DOHH2 (cell line): ENCODE measurements at regions not wholly inside any gene's neighbourhood (a gene's known extent, or its start where the extent isn't known, plus 50 kb on each side); places are given as distances from the start of the nearest gene placed in this dataset.

ENCODE experiments used
- EZH2phosphoT487 ChIP-seq: fragments of 200-600 bp; sonication (generic); IDR thresholded peaks from 2 replicates; pipeline ENCODE4 v1.6.1; 2017; ENCODE audit warnings: borderline replicate concordance, mild to moderate bottlenecking, antibody characterized with exemption, low read length, moderate library complexity, mixed read lengths
- TF ChIP-seq, protein P1 (sequence below): fragments of 200-600 bp; sonication (generic); IDR thresholded peaks from one replicate; pipeline ENCODE4 v1.5.1; 2014; ENCODE audit warnings: antibody characterized with exemption, mild to moderate bottlenecking, low read depth, low read length; ENCODE audit not compliant: poor library complexity, severe bottlenecking

DNA sequence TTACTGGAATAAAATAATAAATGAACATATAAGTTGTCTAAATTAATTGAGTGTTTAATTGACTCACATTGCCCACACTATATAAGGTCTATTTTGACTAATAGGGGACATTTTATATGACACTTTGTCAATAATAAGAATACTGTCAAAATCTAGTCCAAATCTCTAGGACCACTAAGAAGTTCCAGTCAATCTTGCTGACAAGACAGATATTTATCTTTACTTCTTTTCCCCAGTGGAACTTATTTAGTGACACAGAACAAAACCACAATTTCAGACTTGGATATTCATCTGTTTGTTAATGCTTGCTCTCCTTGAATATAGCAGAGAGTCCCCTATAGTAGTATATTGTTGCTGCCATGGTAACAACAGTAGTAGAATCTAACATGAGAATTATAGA is 954.6 kb upstream of the MANEA start:
- TF ChIP-seq, protein P1, sequence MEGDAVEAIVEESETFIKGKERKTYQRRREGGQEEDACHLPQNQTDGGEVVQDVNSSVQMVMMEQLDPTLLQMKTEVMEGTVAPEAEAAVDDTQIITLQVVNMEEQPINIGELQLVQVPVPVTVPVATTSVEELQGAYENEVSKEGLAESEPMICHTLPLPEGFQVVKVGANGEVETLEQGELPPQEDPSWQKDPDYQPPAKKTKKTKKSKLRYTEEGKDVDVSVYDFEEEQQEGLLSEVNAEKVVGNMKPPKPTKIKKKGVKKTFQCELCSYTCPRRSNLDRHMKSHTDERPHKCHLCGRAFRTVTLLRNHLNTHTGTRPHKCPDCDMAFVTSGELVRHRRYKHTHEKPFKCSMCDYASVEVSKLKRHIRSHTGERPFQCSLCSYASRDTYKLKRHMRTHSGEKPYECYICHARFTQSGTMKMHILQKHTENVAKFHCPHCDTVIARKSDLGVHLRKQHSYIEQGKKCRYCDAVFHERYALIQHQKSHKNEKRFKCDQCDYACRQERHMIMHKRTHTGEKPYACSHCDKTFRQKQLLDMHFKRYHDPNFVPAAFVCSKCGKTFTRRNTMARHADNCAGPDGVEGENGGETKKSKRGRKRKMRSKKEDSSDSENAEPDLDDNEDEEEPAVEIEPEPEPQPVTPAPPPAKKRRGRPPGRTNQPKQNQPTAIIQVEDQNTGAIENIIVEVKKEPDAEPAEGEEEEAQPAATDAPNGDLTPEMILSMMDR = no peak
- no peak for TF ChIP-seq EZH2phosphoT487
